ENCODE measurements at regions not wholly inside any gene's neighbourhood (a gene's known extent, or its start where the extent isn't known, plus 50 kb on each side); places are given as distances from the start of the nearest gene placed in this dataset.

DNA sequence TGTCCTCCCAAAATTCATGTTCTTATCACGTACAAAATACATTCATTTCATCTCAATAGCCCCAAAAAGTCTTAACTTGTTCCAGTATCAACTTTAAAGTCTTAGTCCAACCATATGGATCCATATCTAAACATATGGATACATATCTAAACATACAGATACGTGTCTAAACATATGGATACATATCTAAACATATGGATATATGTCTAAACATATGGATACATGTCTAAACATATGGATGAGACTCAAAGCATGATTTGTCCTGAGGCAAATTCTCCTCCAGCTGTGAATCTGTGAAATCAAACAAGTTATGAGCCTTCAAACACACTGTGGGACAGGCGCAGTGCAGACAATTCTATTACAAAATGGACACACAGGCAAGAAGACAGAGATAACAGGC lies 709.0 kb downstream of the TBC1D22A start:
- Histone ChIP-seq H3K27me3 (ENCODE audit: control insufficient read depth, insufficient read depth, low read length) (no peaks in the 10 kb centered on the region), H3K4me3 (ENCODE audit: low read depth, low read length) (no peak overlapping the region), H3K36me3 (ENCODE audit: control insufficient read depth, insufficient read depth, low read length) (no peaks in the 10 kb centered on the region)
- TF ChIP-seq CTCF (IDR thresholded peaks at IDR 0.05; ENCODE audit: insufficient read depth, low read length, severe bottlenecking), result no peak
- DNase-seq (ENCODE audit: low read depth) (no peak), FAIRE-seq (no peak)

- DNase-seq (ENCODE audit: low read depth) (no peak), FAIRE-seq (no peak)
- Histone ChIP-seq H3K36me3 (ENCODE audit: control insufficient read depth, insufficient read depth, low read length) (no peaks in the 10 kb centered on the region), H3K27me3 (ENCODE audit: control insufficient read depth, insufficient read depth, low read length) (no peaks in the 10 kb centered on the region), H3K4me3 (ENCODE audit: low read depth, low read length) (no peak overlapping the region)
- TF ChIP-seq CTCF (IDR thresholded peaks at IDR 0.05; ENCODE audit: insufficient read depth, low read length, severe bottlenecking), result no peak
Measured at GRCh38 chr22:47465809-47466208, 703.4 kb downstream of the TBC1D22A start.

- Histone ChIP-seq H3K36me3 (ENCODE audit: control insufficient read depth, insufficient read depth, low read length) (no peaks in the 10 kb centered on the region), H3K4me3 (ENCODE audit: low read depth, low read length) (no peak overlapping the region), H3K27me3 (ENCODE audit: control insufficient read depth, insufficient read depth, low read length) (no peaks in the 10 kb centered on the region)
- no peak for FAIRE-seq
- TF ChIP-seq CTCF (IDR thresholded peaks at IDR 0.05; ENCODE audit: insufficient read depth, low read length, severe bottlenecking), result no peak
- DNase-seq (ENCODE audit: low read depth), result no peak
Measured at GRCh38 chr22:47465222-47465621, 702.8 kb downstream of the TBC1D22A start.

DNA sequence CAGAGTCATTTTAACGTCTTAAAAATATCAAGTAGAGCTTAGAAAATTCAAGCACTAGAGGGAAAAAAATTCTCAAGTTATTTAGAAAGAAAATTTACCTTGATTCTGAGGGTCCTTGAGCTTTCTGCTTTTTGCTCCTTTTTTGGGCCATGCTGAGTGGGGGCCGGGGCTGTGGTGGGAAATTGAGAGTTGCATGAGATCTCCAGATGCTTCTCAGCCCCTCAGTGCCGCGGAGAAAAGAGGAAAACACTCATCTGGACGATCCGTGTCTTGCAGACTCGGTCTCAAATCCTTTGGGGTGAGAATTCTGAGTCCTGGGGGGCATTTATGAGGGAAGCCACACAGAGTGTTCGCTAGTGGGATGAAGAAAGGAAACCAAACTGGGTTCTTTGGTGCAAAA lies 700.8 kb downstream of the TBC1D22A start:
- DNase-seq (ENCODE audit: low read depth) (no peak), FAIRE-seq (no peak)
- Histone ChIP-seq H3K36me3 (ENCODE audit: control insufficient read depth, insufficient read depth, low read length) (no peaks in the 10 kb centered on the region), H3K27me3 (ENCODE audit: control insufficient read depth, insufficient read depth, low read length) (no peaks in the 10 kb centered on the region), H3K4me3 (ENCODE audit: low read depth, low read length) (no peak overlapping the region)
- TF ChIP-seq CTCF (IDR thresholded peaks at IDR 0.05; ENCODE audit: insufficient read depth, low read length, severe bottlenecking), result no peak

GRCh38 chr22:47460861-47461260 lies 698.4 kb downstream of the TBC1D22A start:
- Histone ChIP-seq H3K27me3 (ENCODE audit: control insufficient read depth, insufficient read depth, low read length) (no peaks in the 10 kb centered on the region), H3K4me3 (ENCODE audit: low read depth, low read length) (no peak overlapping the region), H3K36me3 (ENCODE audit: control insufficient read depth, insufficient read depth, low read length) (no peaks in the 10 kb centered on the region)
- no peak for FAIRE-seq
- no peak for TF ChIP-seq CTCF (IDR thresholded peaks at IDR 0.05; ENCODE audit: insufficient read depth, low read length, severe bottlenecking)
- no peak for DNase-seq (ENCODE audit: low read depth)

GRCh38 chr22:47460176-47460575 lies 697.7 kb downstream of the TBC1D22A start:
- DNase-seq (ENCODE audit: low read depth), result no peak
- H3K27me3 ChIP-seq (ENCODE audit: control insufficient read depth, insufficient read depth, low read length), result no peaks in the 10 kb centered on the region

More at GRCh38 chr22:47460176-47460575, 697.7 kb downstream of the TBC1D22A start:
- H3K36me3 ChIP-seq (ENCODE audit: control insufficient read depth, insufficient read depth, low read length), result no peaks in the 10 kb centered on the region
- FAIRE-seq, result no peak
- TF ChIP-seq CTCF (IDR thresholded peaks at IDR 0.05; ENCODE audit: insufficient read depth, low read length, severe bottlenecking), result no peak
- no peak overlapping the region for H3K4me3 ChIP-seq (ENCODE audit: low read depth, low read length)

All from bronchial epithelial cell (primary cell).